ENCODE measurements at regions not wholly inside any gene's neighbourhood (a gene's known extent, or its start where the extent isn't known, plus 50 kb on each side); places are given as distances from the start of the nearest gene placed in this dataset.

- no peak for TF ChIP-seq CTCF (optimal IDR thresholded peaks at IDR 0.05 in 1 of 3, IDR thresholded peaks at IDR 0.05 in 1 of 3, conservative IDR thresholded peaks at IDR 0.05 in 1 of 3; ENCODE audit: extremely low read depth in 1 of 3, insufficient read depth in 2 of 3, low read length in 3 of 3)
- no peak for TF ChIP-seq EZH2 (IDR thresholded peaks at IDR 0.05; ENCODE audit: low read length)
Observed at GRCh38 chr5:50576265-50576664, 90.2 kb upstream of the PARP8 start.

All from keratinocyte (primary cell).